Tibial nerve (tissue), 4 donors: ENCODE measurements at regions not wholly inside any gene's neighbourhood (a gene's known extent, or its start where the extent isn't known, plus 50 kb on each side); places are given as distances from the start of the nearest gene placed in this dataset.

Source experiments
- DNase-seq, 2 donors: peaks; one replicate each; pipeline ENCODE4 v3.0.0-alpha.2; 2019; ENCODE audit warnings: low spot score in 2 of 2
- H3K27ac ChIP-seq, 4 donors: fragments of 200-600 bp; sonication (generic) in 3 of 4; one replicate each; pipeline ENCODE4 v1.5.1; 2017 to 2019; ENCODE audit warnings: mild to moderate bottlenecking in 1 of 4
- H3K27me3 ChIP-seq, 2 donors: fragments of 200-600 bp; sonication (generic) in 1 of 2; one replicate each; pipeline versions ENCODE4 v1.5.1 to v1.6.0; 2017 to 2019
- H3K36me3 ChIP-seq, 3 donors: fragments of 200-600 bp; sonication (generic); one replicate each; pipeline ENCODE4 v1.5.1; 2018 to 2019
- H3K4me1 ChIP-seq, 4 donors: fragments of 200-600 bp; sonication (generic) in 3 of 4; one replicate each; pipeline ENCODE4 v1.5.1; 2017 to 2019
- H3K4me3 ChIP-seq, 4 donors: fragments of 200-600 bp; sonication (generic) in 3 of 4; one replicate each; pipeline ENCODE4 v1.5.1; 2017 to 2019; ENCODE audit warnings: mild to moderate bottlenecking in 1 of 4, moderate library complexity in 1 of 4
- H3K9me3 ChIP-seq, 4 donors: fragments of 200-600 bp; sonication (generic) in 3 of 4; one replicate each; pipeline ENCODE4 v1.5.1; 2017 to 2019
- EP300 ChIP-seq, 2 donors: sonication (generic); formaldehyde crosslinking; IDR thresholded peaks; one replicate each; pipeline ENCODE4 v1.6.1; 2017; ENCODE audit warnings: antibody characterized with exemption in 2 of 2, mild to moderate bottlenecking in 1 of 2
- POLR2A ChIP-seq, 2 donors: fragments of 450-650 bp; IDR thresholded peaks; one replicate each; pipeline ENCODE4 v1.6.1; 2017; ENCODE audit warnings: antibody characterized with exemption in 2 of 2, mild to moderate bottlenecking in 2 of 2, moderate library complexity in 2 of 2
- whole genome bisulfite sequencing, 2 donors: methylation state at CpG; one replicate each; pipeline ENCODE4 v1.1.5; 2018; 5-methylcytosine and 5-hydroxymethylcytosine counted together
- TF ChIP-seq, protein P1 (sequence below), 5 experiments: fragments of 200-600 bp in 3 of 5; fragments of 450-650 bp in 2 of 5; sonication (generic) in 3 of 5; IDR thresholded peaks; one replicate each; pipeline ENCODE4 v1.5.1; 2016 to 2019; ENCODE audit warnings: antibody characterized with exemption in 5 of 5, mild to moderate bottlenecking in 3 of 5, moderate library complexity in 2 of 5

DNA sequence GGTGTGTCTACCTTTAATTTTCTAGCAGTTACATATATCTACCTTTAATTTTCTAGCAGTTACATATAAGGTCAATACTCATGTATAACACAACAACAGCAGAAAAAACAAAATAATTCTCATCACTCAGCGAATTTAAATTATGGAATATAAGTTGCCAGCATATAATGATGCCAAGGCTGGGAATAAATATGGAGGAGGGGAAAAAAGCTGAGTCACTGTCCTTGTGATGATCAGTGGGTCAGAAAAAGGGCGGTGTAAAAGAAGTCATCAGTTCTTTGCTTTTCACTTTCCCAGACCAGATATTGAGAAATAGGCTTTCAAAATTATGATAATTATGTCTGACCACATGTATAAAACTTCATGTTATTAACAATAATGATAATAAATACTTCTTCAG is 1471.7 kb downstream of the CDH8 start:
- TF ChIP-seq, protein P1, sequence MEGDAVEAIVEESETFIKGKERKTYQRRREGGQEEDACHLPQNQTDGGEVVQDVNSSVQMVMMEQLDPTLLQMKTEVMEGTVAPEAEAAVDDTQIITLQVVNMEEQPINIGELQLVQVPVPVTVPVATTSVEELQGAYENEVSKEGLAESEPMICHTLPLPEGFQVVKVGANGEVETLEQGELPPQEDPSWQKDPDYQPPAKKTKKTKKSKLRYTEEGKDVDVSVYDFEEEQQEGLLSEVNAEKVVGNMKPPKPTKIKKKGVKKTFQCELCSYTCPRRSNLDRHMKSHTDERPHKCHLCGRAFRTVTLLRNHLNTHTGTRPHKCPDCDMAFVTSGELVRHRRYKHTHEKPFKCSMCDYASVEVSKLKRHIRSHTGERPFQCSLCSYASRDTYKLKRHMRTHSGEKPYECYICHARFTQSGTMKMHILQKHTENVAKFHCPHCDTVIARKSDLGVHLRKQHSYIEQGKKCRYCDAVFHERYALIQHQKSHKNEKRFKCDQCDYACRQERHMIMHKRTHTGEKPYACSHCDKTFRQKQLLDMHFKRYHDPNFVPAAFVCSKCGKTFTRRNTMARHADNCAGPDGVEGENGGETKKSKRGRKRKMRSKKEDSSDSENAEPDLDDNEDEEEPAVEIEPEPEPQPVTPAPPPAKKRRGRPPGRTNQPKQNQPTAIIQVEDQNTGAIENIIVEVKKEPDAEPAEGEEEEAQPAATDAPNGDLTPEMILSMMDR (IDR thresholded peaks at IDR 0.05) = no peak
- no peak for TF ChIP-seq POLR2A (IDR thresholded peaks at IDR 0.05)
- TF ChIP-seq EP300 (IDR thresholded peaks at IDR 0.05) = no peak
- no peaks in the 10 kb centered on the region for H3K27me3 ChIP-seq
- DNase-seq = no peak
- no peak overlapping the region for H3K27ac ChIP-seq
- no peaks in the 10 kb centered on the region for H3K4me1 ChIP-seq
- WGBS, 2 donors = 92 to 95% methylated on average over 2 of the region's 2 CpGs
- no peaks in the 10 kb centered on the region for H3K36me3 ChIP-seq
- peaks cover 0 to 9% (median 0%) of the 10 kb centered on the region in 4 donors for H3K9me3 ChIP-seq
- H3K4me3 ChIP-seq = no peak overlapping the region

DNA sequence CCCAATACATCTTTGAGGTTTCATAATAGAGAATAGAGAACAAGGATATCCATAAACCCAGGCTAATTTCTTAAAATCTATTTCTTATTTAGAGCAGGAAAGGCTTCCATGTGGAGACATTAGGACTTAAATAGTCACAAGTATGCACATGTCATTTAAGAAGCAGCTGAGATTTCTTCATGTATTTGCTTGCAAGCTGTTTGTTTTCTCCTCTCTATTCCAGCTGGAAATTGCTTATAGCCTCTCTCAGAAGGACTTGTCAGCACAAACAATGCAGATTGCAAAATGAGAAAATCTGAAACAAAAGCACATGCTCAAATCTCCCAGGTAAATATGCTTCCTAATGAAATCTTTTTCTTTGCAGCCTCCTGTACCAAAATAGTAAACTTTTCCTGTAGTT is 1473.1 kb downstream of the CDH8 start:
- DNase-seq = no peak
- Histone ChIP-seq H3K36me3 (no peaks in the 10 kb centered on the region), H3K4me1 (no peaks in the 10 kb centered on the region), H3K9me3 (no peaks in the 10 kb centered on the region), H3K27ac (no peak overlapping the region), H3K4me3 (no peak overlapping the region), H3K27me3 (no peaks in the 10 kb centered on the region)
- no peak for TF ChIP-seq POLR2A (IDR thresholded peaks at IDR 0.05)
- TF ChIP-seq EP300 (IDR thresholded peaks at IDR 0.05) = no peak
- TF ChIP-seq, protein P1 (IDR thresholded peaks at IDR 0.05) = no peak

DNA sequence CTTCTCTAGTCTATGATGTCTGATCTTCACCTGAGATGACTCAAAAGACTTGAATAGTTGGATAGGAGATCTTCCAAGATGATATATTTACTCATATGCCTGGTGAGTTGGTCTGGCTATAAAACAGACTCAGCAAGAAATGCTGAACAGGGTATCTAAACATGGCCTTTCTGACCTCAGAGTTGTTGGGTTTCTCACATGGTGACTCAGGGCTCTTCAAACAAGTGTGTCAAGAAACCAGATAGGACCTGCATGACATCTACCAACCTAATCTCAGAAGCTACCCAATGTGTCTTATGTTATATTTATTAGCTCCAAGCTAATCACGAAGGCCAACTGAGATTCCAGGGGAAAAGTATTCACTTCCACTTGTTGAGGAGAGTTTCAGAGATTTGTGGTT is 1477.3 kb downstream of the CDH8 start:
- H3K9me3 ChIP-seq = no peaks in the 10 kb centered on the region
- H3K4me1 ChIP-seq = no peaks in the 10 kb centered on the region
- H3K4me3 ChIP-seq = no peak overlapping the region
- no peak for DNase-seq
- no peak for TF ChIP-seq EP300 (IDR thresholded peaks at IDR 0.05)
- no peak for TF ChIP-seq POLR2A (IDR thresholded peaks at IDR 0.05)
- TF ChIP-seq, protein P1 (IDR thresholded peaks at IDR 0.05) = no peak
- no peaks in the 10 kb centered on the region for H3K36me3 ChIP-seq
- 85 to 95% methylated on average over 1 of the region's 1 CpG for WGBS, 2 donors
- no peaks in the 10 kb centered on the region for H3K27me3 ChIP-seq
- H3K27ac ChIP-seq = no peak overlapping the region

GRCh38 chr16:60553090-60553757 is 1483.0 kb downstream of the CDH8 start:
- WGBS, 2 donors = 56% methylated on average over 3 of the region's 3 CpGs
- Histone ChIP-seq H3K36me3 (no peaks in the 10 kb centered on the region), H3K27ac (no peak overlapping the region), H3K4me1 (no peaks in the 10 kb centered on the region), H3K4me3 (no peak overlapping the region), H3K9me3 (no peaks in the 10 kb centered on the region), H3K27me3 (no peaks in the 10 kb centered on the region)
- DNase-seq = no peak
- no peak for TF ChIP-seq POLR2A (IDR thresholded peaks at IDR 0.05)
- TF ChIP-seq, protein P1 (IDR thresholded peaks at IDR 0.05) = no peak
- no peak for TF ChIP-seq EP300 (IDR thresholded peaks at IDR 0.05)

GRCh38 chr16:60541535-60541934 is 1494.7 kb downstream of the CDH8 start:
- no peak for DNase-seq
- Histone ChIP-seq H3K4me3 (no peak overlapping the region), H3K9me3 (peaks cover 0 to 3% (median 0%) of the 10 kb centered on the region in 4 donors), H3K36me3 (no peaks in the 10 kb centered on the region), H3K4me1 (no peaks in the 10 kb centered on the region), H3K27me3 (no peaks in the 10 kb centered on the region), H3K27ac (no peak overlapping the region)
- TF ChIP-seq POLR2A (IDR thresholded peaks at IDR 0.05) (no peak), EP300 (IDR thresholded peaks at IDR 0.05) (no peak)
- TF ChIP-seq, protein P1 (IDR thresholded peaks at IDR 0.05) = no peak
- WGBS, 2 donors = 40 to 71% methylated on average over 1 of the region's 1 CpG
